GM19023 (cell line): ENCODE measurements at regions not wholly inside any gene's neighbourhood (a gene's known extent, or its start where the extent isn't known, plus 50 kb on each side); places are given as distances from the start of the nearest gene placed in this dataset.

Source experiments
- ATAC-seq: cut with Tn5 transposase; IDR thresholded peaks from one replicate; pipeline ENCODE4 v1.9.1; 2021; ENCODE audit warnings: mild to moderate bottlenecking, moderate library complexity; ENCODE audit not compliant: unreplicated experiment

GRCh38 chr4:127155116-127155515 is 477.6 kb upstream of the INTU start:
- no peak for ATAC-seq

GRCh38 chr4:127155555-127155954 is 477.2 kb upstream of the INTU start:
- no peak for ATAC-seq

GRCh38 chr4:127162741-127163140 is 470.0 kb upstream of the INTU start:
- ATAC-seq, result no peak

GRCh38 chr4:127165971-127166370 is 466.8 kb upstream of the INTU start:
- no peak for ATAC-seq

GRCh38 chr4:127174201-127174600 is 458.6 kb upstream of the INTU start:
- ATAC-seq, result no peak

- no peak for ATAC-seq
These were observed 458.1 kb upstream of the INTU start for GRCh38 chr4:127174616-127175015.

GRCh38 chr4:127179256-127180087 is 453.3 kb upstream of the INTU start:
- ATAC-seq, result no peak

- no peak for ATAC-seq
These were observed 451.8 kb upstream of the INTU start for GRCh38 chr4:127181001-127181400.

GRCh38 chr4:127182687-127183086 is 450.1 kb upstream of the INTU start:
- ATAC-seq, result no peak

GRCh38 chr4:127188847-127189246 is 443.9 kb upstream of the INTU start:
- ATAC-seq, result no peak

GRCh38 chr4:127194281-127194680 is 438.5 kb upstream of the INTU start:
- ATAC-seq, result no peak

GRCh38 chr4:127196655-127197352 is 436.0 kb upstream of the INTU start:
- no peak for ATAC-seq

GRCh38 chr4:127203562-127204200 is 429.1 kb upstream of the INTU start:
- ATAC-seq, result no peak

GRCh38 chr4:127204322-127204721 is 428.4 kb upstream of the INTU start:
- no peak for ATAC-seq

- no peak for ATAC-seq
These were observed 423.1 kb upstream of the INTU start for GRCh38 chr4:127209580-127210095.

GRCh38 chr4:127210893-127211649 is 421.7 kb upstream of the INTU start:
- ATAC-seq, result no peak

GRCh38 chr4:127211650-127212560 is 420.9 kb upstream of the INTU start:
- ATAC-seq, result no peak

GRCh38 chr4:127212701-127213100 is 420.1 kb upstream of the INTU start:
- no peak for ATAC-seq

- ATAC-seq, result no peak
These were observed 418.7 kb upstream of the INTU start for GRCh38 chr4:127214016-127214415.

GRCh38 chr4:127214931-127215330 is 417.8 kb upstream of the INTU start:
- ATAC-seq, result no peak
